Astrocyte (in vitro differentiated cells and primary cell): ENCODE measurements at regions not wholly inside any gene's neighbourhood (a gene's known extent, or its start where the extent isn't known, plus 50 kb on each side); places are given as distances from the start of the nearest gene placed in this dataset.

Experiments used
- DNase-seq: peaks from one replicate; pipeline ENCODE4 v3.0.0-alpha.2; 2010; ENCODE audit warnings: low read depth
- FAIRE-seq: peaks from 2 replicates; lab custom pipeline; 2011; peaks lifted over from hg19 to GRCh38; lab: Jason Lieb, UNC
- H2AFZ ChIP-seq: 2 replicates; pipeline ENCODE4 v1.6.0; 2012; ENCODE audit warnings: low read depth, low read length, inconsistent platforms
- H3K27ac ChIP-seq: 2 replicates; pipeline ENCODE4 v1.5.1; 2011; ENCODE audit warnings: low read depth, low read length, inconsistent platforms
- H3K27me3 ChIP-seq: 2 replicates; pipeline ENCODE4 v1.6.0; 2011; ENCODE audit warnings: low read length, inconsistent platforms; ENCODE audit not compliant: insufficient read depth
- H3K36me3 ChIP-seq: 2 replicates; pipeline ENCODE4 v1.5.1; 2011; ENCODE audit warnings: low read length, inconsistent platforms; ENCODE audit not compliant: insufficient read depth
- H3K4me1 ChIP-seq: 2 replicates; pipeline ENCODE4 v1.5.1; 2011; ENCODE audit warnings: low read length, inconsistent platforms; ENCODE audit not compliant: insufficient read depth
- H3K4me2 ChIP-seq: 2 replicates; pipeline ENCODE4 v1.6.0; 2012; ENCODE audit warnings: low read length, inconsistent platforms
- H3K4me3 ChIP-seq: 2 replicates; pipeline ENCODE4 v1.5.1; 2011; ENCODE audit warnings: low read depth, mild to moderate bottlenecking, low read length, inconsistent platforms; ENCODE audit not compliant: insufficient read depth
- H3K79me2 ChIP-seq: 2 replicates; pipeline ENCODE4 v1.6.0; 2012; ENCODE audit warnings: mild to moderate bottlenecking, low read length, inconsistent platforms; ENCODE audit not compliant: insufficient read depth
- H3K9ac ChIP-seq: 2 replicates; pipeline ENCODE4 v1.6.0; 2012; ENCODE audit warnings: mild to moderate bottlenecking, low read length, inconsistent platforms
- H3K9me3 ChIP-seq: 2 replicates; pipeline ENCODE4 v1.5.1; 2012; ENCODE audit warnings: low read depth, mild to moderate bottlenecking, low read length, inconsistent platforms; ENCODE audit not compliant: insufficient read depth
- H4K20me1 ChIP-seq: 2 replicates; pipeline ENCODE4 v1.6.0; 2012; ENCODE audit warnings: low read length, inconsistent platforms; ENCODE audit not compliant: insufficient read depth
- H3K27ac Mint-ChIP-seq: one replicate; pipeline ENCODE4 v1.8.0; 2021; ENCODE audit warnings: mild to moderate bottlenecking, mixed read lengths; ENCODE audit not compliant: unreplicated experiment
- H3K27me3 Mint-ChIP-seq: one replicate; pipeline ENCODE4 v1.8.0; 2021; ENCODE audit warnings: low read depth, mixed read lengths; ENCODE audit not compliant: unreplicated experiment
- H3K36me3 Mint-ChIP-seq: one replicate; pipeline ENCODE4 v1.8.0; 2021; ENCODE audit warnings: low read depth, mixed read lengths; ENCODE audit not compliant: unreplicated experiment
- H3K4me1 Mint-ChIP-seq: one replicate; pipeline ENCODE4 v1.8.0; 2021; ENCODE audit warnings: low read depth, mixed read lengths; ENCODE audit not compliant: unreplicated experiment
- H3K4me3 Mint-ChIP-seq: one replicate; pipeline ENCODE4 v1.8.0; 2021; ENCODE audit warnings: mild to moderate bottlenecking, moderate library complexity, mixed read lengths; ENCODE audit not compliant: unreplicated experiment
- H3K9me3 Mint-ChIP-seq: one replicate; pipeline ENCODE4 v1.8.0; 2021; ENCODE audit warnings: mild to moderate bottlenecking, mixed read lengths; ENCODE audit not compliant: unreplicated experiment
- EZH2 ChIP-seq: IDR thresholded peaks from 2 replicates; pipeline ENCODE4 v1.6.1; 2012; ENCODE audit warnings: mild to moderate bottlenecking, low read length, inconsistent platforms; ENCODE audit not compliant: insufficient read depth
- TF ChIP-seq, protein P1 (sequence below): IDR thresholded peaks from 2 replicates; pipeline ENCODE4 v1.5.1; 2011; ENCODE audit warnings: low read depth, mild to moderate bottlenecking, inconsistent platforms, low read length, moderate library complexity; ENCODE audit not compliant: insufficient read depth

DNA sequence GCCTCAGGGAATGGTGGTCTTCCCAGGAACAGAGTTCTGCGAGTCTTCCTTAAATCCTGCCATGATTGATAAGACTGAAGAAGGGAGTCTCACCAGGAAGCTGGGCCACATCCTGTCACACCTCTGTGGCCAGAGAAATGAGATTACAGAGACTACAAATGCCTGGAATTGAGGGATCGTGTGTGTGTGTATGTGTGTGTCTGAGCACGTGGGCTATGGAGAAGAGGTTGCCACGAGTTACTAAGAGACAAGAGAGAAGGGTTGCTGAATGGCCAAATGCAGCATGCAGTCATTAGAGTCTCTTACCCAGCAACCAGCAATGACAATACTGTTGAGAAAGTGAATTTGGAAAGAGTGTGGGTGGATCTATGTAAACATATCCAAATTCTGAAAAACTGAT lies 443.1 kb downstream of the MFSD1 start:
- DNase-seq (no peak), FAIRE-seq (no peak)
- Histone ChIP-seq H3K9ac (no peak overlapping the region), H2AFZ (no peak overlapping the region), H3K36me3 (no peaks in the 10 kb centered on the region), H3K27me3 (no peaks in the 10 kb centered on the region), H3K4me2 (no peak overlapping the region), H3K9me3 (no peaks in the 10 kb centered on the region), H3K4me1 (no peaks in the 10 kb centered on the region), H3K27ac (no peak overlapping the region), H3K79me2 (no peaks in the 10 kb centered on the region), H4K20me1 (no peaks in the 10 kb centered on the region), H3K4me3 (no peak overlapping the region)
- H3K27ac Mint-ChIP-seq = no peak overlapping the region
- peaks cover 2% of the 10 kb centered on the region for H3K9me3 Mint-ChIP-seq
- TF ChIP-seq, protein P1, sequence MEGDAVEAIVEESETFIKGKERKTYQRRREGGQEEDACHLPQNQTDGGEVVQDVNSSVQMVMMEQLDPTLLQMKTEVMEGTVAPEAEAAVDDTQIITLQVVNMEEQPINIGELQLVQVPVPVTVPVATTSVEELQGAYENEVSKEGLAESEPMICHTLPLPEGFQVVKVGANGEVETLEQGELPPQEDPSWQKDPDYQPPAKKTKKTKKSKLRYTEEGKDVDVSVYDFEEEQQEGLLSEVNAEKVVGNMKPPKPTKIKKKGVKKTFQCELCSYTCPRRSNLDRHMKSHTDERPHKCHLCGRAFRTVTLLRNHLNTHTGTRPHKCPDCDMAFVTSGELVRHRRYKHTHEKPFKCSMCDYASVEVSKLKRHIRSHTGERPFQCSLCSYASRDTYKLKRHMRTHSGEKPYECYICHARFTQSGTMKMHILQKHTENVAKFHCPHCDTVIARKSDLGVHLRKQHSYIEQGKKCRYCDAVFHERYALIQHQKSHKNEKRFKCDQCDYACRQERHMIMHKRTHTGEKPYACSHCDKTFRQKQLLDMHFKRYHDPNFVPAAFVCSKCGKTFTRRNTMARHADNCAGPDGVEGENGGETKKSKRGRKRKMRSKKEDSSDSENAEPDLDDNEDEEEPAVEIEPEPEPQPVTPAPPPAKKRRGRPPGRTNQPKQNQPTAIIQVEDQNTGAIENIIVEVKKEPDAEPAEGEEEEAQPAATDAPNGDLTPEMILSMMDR = no peak
- TF ChIP-seq EZH2 = no peak
- H3K27me3 Mint-ChIP-seq = no peaks in the 10 kb centered on the region
- H3K36me3 Mint-ChIP-seq = no peaks in the 10 kb centered on the region
- no peaks in the 10 kb centered on the region for H3K4me1 Mint-ChIP-seq
- no peak overlapping the region for H3K4me3 Mint-ChIP-seq

DNA sequence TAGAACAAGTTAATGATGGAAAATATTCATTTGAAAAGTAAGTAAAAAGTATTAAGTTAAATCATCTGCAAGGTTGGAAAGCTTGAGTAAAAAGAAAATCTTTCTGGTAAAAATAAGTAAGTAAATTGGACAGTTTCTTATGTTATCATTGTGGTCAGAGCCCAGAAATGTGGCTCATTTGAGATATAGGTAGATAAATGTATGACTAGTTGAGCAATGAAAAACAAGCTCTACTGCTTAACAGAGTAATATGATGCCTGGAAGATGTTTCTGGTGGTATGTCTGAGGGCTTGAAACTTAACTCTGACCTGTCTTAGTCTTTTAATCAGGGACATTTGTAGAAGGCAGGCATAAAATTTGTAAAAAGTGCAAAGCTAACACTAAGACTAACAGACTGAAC lies 444.0 kb downstream of the MFSD1 start:
- no peak for FAIRE-seq

DNA sequence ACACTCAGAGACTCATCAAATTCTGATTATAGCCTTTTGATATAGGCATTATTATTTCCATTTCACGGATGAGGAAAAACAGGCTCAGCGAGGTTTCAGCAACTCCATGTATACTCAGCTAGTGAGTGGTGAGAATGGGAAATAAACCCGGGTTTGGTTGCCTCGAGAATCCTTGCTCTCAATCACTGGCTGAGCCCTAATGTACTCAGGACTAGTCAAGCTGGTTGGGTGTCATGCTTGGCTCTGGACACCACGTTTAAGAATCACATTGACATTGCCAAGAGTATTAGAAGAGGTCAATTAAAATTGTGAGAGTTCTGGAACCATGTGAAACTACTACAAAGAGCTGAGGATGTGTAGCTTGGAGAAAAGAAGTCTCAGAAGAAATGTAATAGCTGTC lies 444.5 kb downstream of the MFSD1 start:
- H4K20me1 ChIP-seq = no peaks in the 10 kb centered on the region
- no peak overlapping the region for H3K27ac Mint-ChIP-seq
- peaks cover 2% of the 10 kb centered on the region for H3K9me3 Mint-ChIP-seq
- DNase-seq = no peak
- H3K27ac ChIP-seq = no peak overlapping the region
- no peak for FAIRE-seq
- no peaks in the 10 kb centered on the region for H3K4me1 ChIP-seq
- no peak overlapping the region for H3K4me3 ChIP-seq
- H3K9me3 ChIP-seq = no peaks in the 10 kb centered on the region
- H3K36me3 ChIP-seq = no peaks in the 10 kb centered on the region
- peaks cover 4% of the 10 kb centered on the region for H3K4me1 Mint-ChIP-seq
- H3K27me3 Mint-ChIP-seq = no peaks in the 10 kb centered on the region
- H3K9ac ChIP-seq = no peak overlapping the region
- no peak overlapping the region for H3K4me3 Mint-ChIP-seq
- H3K4me2 ChIP-seq = no peak overlapping the region
- H2AFZ ChIP-seq = no peak overlapping the region
- H3K79me2 ChIP-seq = no peaks in the 10 kb centered on the region
- H3K27me3 ChIP-seq = no peaks in the 10 kb centered on the region
- H3K36me3 Mint-ChIP-seq = no peaks in the 10 kb centered on the region
- TF ChIP-seq EZH2 = no peak
- TF ChIP-seq, protein P1 = no peak

More for the DNA sequence above, 444.0 kb downstream of the MFSD1 start:
- Histone ChIP-seq H3K9ac (no peak overlapping the region), H3K9me3 (no peaks in the 10 kb centered on the region), H3K36me3 (no peaks in the 10 kb centered on the region), H3K4me3 (no peak overlapping the region), H3K4me1 (no peaks in the 10 kb centered on the region), H3K27me3 (no peaks in the 10 kb centered on the region), H4K20me1 (no peaks in the 10 kb centered on the region), H3K4me2 (no peak overlapping the region), H3K79me2 (no peaks in the 10 kb centered on the region), H2AFZ (no peak overlapping the region), H3K27ac (no peak overlapping the region)
- TF ChIP-seq, protein P1 = no peak
- TF ChIP-seq EZH2 = no peak
- no peaks in the 10 kb centered on the region for H3K36me3 Mint-ChIP-seq
- no peaks in the 10 kb centered on the region for H3K27me3 Mint-ChIP-seq
- H3K4me3 Mint-ChIP-seq = no peak overlapping the region
- no peaks in the 10 kb centered on the region for H3K4me1 Mint-ChIP-seq
- H3K9me3 Mint-ChIP-seq = peaks cover 2% of the 10 kb centered on the region
- no peak overlapping the region for H3K27ac Mint-ChIP-seq
- peak; percentile 49 for DNase-seq
